ENCODE measurements at regions not wholly inside any gene's neighbourhood (a gene's known extent, or its start where the extent isn't known, plus 50 kb on each side); places are given as distances from the start of the nearest gene placed in this dataset.
"Not testable (repeated sequence)": the region's sequence is repeated elsewhere in the genome, so short reads cannot be mapped to it uniquely, and the experiment has no call there.

DNA sequence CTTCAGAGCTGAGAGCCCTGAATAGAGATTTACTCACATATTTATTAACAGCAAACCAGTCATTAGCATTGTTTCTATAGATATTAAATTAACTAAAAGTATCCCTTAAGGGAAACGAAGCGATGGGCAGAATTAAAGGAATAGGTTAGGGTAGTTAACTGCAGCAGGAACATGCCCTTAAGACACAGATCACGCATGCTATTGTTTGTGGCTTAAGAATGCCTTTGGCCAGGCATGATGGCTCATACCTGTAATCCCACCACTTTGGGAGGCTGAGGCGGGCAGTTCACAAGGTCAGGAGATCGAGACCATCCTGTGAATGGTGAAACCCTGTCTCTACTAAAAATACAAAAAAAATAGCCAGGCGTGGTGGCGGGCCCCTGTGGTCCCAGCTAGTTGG lies 310.9 kb upstream of the MEX3C start:
- TF ChIP-seq, protein P1, sequence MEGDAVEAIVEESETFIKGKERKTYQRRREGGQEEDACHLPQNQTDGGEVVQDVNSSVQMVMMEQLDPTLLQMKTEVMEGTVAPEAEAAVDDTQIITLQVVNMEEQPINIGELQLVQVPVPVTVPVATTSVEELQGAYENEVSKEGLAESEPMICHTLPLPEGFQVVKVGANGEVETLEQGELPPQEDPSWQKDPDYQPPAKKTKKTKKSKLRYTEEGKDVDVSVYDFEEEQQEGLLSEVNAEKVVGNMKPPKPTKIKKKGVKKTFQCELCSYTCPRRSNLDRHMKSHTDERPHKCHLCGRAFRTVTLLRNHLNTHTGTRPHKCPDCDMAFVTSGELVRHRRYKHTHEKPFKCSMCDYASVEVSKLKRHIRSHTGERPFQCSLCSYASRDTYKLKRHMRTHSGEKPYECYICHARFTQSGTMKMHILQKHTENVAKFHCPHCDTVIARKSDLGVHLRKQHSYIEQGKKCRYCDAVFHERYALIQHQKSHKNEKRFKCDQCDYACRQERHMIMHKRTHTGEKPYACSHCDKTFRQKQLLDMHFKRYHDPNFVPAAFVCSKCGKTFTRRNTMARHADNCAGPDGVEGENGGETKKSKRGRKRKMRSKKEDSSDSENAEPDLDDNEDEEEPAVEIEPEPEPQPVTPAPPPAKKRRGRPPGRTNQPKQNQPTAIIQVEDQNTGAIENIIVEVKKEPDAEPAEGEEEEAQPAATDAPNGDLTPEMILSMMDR (IDR thresholded peaks at IDR 0.05): not testable (repeated sequence)
- not testable (repeated sequence) for TF ChIP-seq POLR2AphosphoS5 (IDR thresholded peaks at IDR 0.05); POLR2A (IDR thresholded peaks at IDR 0.05; ENCODE audit: low read depth); EP300 (IDR thresholded peaks at IDR 0.05)

Data from esophagus muscularis mucosa (tissue), 4 donors.